ENCODE measurements at regions not wholly inside any gene's neighbourhood (a gene's known extent, or its start where the extent isn't known, plus 50 kb on each side); places are given as distances from the start of the nearest gene placed in this dataset.

DNA sequence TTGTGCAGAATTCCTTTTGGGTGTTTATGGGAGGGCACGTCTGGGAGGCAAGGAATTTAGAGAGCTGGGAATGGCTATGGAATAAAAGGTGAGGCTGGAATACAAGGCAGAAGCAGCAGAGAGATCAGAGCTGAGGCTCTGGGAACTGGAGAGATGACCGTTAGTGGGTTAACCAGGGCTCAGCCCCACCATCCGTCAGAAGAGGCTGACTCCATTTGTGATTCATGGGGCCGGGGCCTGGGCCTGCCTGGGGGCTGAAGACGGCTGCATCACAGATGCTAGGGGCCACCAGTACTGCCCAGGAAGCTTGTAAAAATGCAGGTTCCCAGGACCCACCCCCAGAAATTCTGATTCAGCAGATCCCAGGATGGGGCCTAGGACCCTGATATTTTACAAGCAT, 398.1 kb downstream of the MED13L start:
- TF ChIP-seq, protein P1, sequence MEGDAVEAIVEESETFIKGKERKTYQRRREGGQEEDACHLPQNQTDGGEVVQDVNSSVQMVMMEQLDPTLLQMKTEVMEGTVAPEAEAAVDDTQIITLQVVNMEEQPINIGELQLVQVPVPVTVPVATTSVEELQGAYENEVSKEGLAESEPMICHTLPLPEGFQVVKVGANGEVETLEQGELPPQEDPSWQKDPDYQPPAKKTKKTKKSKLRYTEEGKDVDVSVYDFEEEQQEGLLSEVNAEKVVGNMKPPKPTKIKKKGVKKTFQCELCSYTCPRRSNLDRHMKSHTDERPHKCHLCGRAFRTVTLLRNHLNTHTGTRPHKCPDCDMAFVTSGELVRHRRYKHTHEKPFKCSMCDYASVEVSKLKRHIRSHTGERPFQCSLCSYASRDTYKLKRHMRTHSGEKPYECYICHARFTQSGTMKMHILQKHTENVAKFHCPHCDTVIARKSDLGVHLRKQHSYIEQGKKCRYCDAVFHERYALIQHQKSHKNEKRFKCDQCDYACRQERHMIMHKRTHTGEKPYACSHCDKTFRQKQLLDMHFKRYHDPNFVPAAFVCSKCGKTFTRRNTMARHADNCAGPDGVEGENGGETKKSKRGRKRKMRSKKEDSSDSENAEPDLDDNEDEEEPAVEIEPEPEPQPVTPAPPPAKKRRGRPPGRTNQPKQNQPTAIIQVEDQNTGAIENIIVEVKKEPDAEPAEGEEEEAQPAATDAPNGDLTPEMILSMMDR (conservative IDR thresholded peaks at IDR 0.05) = no peak
- no peak for TF ChIP-seq ZFX (IDR thresholded peaks at IDR 0.05)

All from C4-2B (cell line).